ENCODE measurements at regions not wholly inside any gene's neighbourhood (a gene's known extent, or its start where the extent isn't known, plus 50 kb on each side); places are given as distances from the start of the nearest gene placed in this dataset.

DNA sequence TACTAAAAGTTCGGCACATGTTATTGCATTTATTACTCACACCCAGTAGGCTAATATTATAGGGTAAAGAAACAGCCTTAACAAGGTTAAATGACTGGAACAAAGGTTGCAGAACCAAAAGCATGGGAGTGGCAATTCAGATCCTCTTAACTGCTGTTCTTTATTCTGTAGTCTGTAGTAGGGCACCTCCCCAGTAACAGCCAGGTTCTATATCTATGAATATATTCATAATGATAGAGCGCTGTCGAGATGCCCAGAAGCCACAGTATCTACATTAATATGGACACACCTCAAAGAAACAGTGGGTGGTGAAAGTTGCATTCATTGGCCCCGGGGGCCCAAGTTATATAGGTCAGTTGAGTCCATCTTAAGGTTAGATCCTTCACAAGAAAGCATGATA lies 340.9 kb upstream of the THRB start:
- TF ChIP-seq, protein P1, sequence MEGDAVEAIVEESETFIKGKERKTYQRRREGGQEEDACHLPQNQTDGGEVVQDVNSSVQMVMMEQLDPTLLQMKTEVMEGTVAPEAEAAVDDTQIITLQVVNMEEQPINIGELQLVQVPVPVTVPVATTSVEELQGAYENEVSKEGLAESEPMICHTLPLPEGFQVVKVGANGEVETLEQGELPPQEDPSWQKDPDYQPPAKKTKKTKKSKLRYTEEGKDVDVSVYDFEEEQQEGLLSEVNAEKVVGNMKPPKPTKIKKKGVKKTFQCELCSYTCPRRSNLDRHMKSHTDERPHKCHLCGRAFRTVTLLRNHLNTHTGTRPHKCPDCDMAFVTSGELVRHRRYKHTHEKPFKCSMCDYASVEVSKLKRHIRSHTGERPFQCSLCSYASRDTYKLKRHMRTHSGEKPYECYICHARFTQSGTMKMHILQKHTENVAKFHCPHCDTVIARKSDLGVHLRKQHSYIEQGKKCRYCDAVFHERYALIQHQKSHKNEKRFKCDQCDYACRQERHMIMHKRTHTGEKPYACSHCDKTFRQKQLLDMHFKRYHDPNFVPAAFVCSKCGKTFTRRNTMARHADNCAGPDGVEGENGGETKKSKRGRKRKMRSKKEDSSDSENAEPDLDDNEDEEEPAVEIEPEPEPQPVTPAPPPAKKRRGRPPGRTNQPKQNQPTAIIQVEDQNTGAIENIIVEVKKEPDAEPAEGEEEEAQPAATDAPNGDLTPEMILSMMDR (IDR thresholded peaks at IDR 0.05): no peak
- no peak for TF ChIP-seq POLR2A (IDR thresholded peaks at IDR 0.05)
